ENCODE measurements at regions not wholly inside any gene's neighbourhood (a gene's known extent, or its start where the extent isn't known, plus 50 kb on each side); places are given as distances from the start of the nearest gene placed in this dataset.

DNA sequence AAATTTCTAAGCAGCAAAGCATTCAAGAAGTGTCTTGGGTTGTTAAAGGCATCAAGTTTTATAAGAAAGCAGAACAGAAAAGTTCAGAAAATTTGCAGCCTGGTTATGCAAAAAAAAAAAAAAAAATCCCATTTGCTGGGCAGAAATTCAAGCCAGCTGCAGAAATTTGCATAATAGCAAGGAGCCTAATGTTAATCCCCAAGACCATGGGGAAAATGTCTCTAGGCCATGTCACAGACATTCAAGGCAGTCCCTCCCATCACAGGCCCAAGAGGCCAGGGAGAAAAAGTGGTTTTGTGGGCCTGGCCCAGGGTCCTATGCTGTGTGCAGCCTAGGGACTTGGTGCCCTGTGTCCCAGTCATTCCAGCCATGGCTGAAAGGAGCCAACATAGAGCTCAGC lies 269.0 kb upstream of the SLC39A10 start:
- Histone ChIP-seq H3K9me3 (no peaks in the 10 kb centered on the region), H3K36me3 (no peaks in the 10 kb centered on the region), H3K27me3 (no peaks in the 10 kb centered on the region), H3K4me3 (ENCODE audit: low read depth in 1 of 2, low read length in 1 of 2) (no peak overlapping the region), H3K27ac (no peak overlapping the region), H3K4me1 (ENCODE audit: control insufficient read depth in 1 of 2, insufficient read depth in 1 of 2, low read depth in 1 of 2, low read length in 1 of 2) (no peaks in the 10 kb centered on the region)
- TF ChIP-seq CTCF (IDR thresholded peaks at IDR 0.05): no peak

DNA sequence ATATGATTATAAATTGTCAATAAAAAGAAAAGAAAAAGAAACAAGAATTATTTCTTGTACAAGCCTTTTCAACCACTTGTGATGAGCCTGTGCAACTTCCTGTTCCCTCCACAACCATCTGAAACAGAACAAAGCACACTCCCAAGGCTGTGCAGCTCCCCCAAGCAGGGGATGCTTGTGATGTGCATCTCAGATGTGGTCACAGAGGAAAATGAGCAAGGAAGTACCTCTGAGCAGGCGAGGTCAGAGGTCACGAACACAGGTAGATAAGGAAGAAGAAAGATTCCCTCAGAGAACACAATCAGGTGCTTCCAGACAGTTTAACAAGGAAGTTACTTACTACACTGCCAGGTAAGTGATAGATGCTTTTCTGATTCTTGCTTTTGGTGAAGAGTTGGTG lies 274.8 kb upstream of the SLC39A10 start:
- no peaks in the 10 kb centered on the region for H3K36me3 ChIP-seq
- no peak for TF ChIP-seq CTCF (IDR thresholded peaks at IDR 0.05)
- H3K4me1 ChIP-seq (ENCODE audit: control insufficient read depth in 1 of 2, insufficient read depth in 1 of 2, low read depth in 1 of 2, low read length in 1 of 2): no peaks in the 10 kb centered on the region
- H3K27me3 ChIP-seq: no peaks in the 10 kb centered on the region
- no peak overlapping the region for H3K4me3 ChIP-seq (ENCODE audit: low read depth in 1 of 2, low read length in 1 of 2)
- H3K9me3 ChIP-seq: no peaks in the 10 kb centered on the region
- H3K27ac ChIP-seq: no peak overlapping the region

- H3K9me3 ChIP-seq: no peaks in the 10 kb centered on the region
- H3K27me3 ChIP-seq: no peaks in the 10 kb centered on the region
- TF ChIP-seq CTCF (IDR thresholded peaks at IDR 0.05): no peak
- H3K4me3 ChIP-seq (ENCODE audit: low read depth in 1 of 2, low read length in 1 of 2): no peak overlapping the region
- no peaks in the 10 kb centered on the region for H3K4me1 ChIP-seq (ENCODE audit: control insufficient read depth in 1 of 2, insufficient read depth in 1 of 2, low read depth in 1 of 2, low read length in 1 of 2)
- no peak overlapping the region for H3K27ac ChIP-seq
- H3K36me3 ChIP-seq: no peaks in the 10 kb centered on the region
Measured at GRCh38 chr2:195370167-195370943, 286.7 kb upstream of the SLC39A10 start.

- no peaks in the 10 kb centered on the region for H3K27me3 ChIP-seq
- no peaks in the 10 kb centered on the region for H3K4me1 ChIP-seq (ENCODE audit: control insufficient read depth in 1 of 2, insufficient read depth in 1 of 2, low read depth in 1 of 2, low read length in 1 of 2)
- H3K9me3 ChIP-seq: no peaks in the 10 kb centered on the region
- no peak for TF ChIP-seq CTCF (IDR thresholded peaks at IDR 0.05)
- no peak overlapping the region for H3K4me3 ChIP-seq (ENCODE audit: low read depth in 1 of 2, low read length in 1 of 2)
- H3K36me3 ChIP-seq: no peaks in the 10 kb centered on the region
- H3K27ac ChIP-seq: no peak overlapping the region
Measured at GRCh38 chr2:195369218-195369587, 287.8 kb upstream of the SLC39A10 start.

DNA sequence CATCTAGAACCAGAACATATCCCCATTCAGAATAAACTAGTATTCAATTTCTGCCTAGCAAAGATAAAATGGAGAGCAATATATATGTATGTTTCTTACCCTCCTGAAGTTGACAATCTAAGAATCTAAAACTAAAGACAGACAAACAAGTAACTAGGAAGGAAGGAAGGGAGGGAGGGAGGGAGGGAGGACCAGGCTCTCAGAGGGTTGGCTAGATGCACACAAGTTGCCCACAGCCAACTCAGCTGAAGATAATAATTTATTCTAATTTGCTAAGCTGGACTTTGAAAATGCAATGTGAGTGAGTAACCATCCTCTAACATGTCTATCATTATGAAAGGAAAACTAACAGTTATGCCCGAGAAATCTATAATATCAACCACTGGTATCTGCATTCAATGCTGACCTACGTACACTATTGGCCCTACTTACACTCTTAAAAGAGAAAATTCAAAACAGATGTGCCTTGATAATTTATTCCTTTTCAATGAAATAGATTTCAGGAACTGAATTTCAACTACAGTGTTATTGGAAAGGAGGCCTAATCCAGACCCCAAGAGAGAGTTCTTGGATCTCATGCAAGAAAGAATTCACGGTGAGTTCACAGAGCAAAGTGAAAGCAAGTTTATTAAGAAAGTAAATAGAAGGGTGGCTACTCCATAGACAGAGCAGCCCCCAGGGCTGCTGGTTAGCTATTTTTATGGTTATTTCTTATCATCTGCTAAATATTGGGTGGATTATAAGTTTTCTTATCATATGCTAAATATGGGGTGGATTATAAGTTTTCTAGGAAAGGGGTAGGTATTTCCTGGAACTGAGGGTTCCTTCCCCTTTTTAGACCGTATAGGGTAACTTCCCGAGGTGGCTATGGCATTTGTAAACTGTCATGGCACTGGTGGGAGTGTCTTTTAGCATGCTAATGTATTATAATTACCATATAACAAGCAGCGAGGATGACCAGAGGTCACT lies 288.5 kb upstream of the SLC39A10 start:
- no peak overlapping the region for H3K4me3 ChIP-seq (ENCODE audit: low read depth in 1 of 2, low read length in 1 of 2)
- no peak for TF ChIP-seq CTCF (IDR thresholded peaks at IDR 0.05)
- no peaks in the 10 kb centered on the region for H3K9me3 ChIP-seq
- no peaks in the 10 kb centered on the region for H3K4me1 ChIP-seq (ENCODE audit: control insufficient read depth in 1 of 2, insufficient read depth in 1 of 2, low read depth in 1 of 2, low read length in 1 of 2)
- no peaks in the 10 kb centered on the region for H3K27me3 ChIP-seq
- no peaks in the 10 kb centered on the region for H3K36me3 ChIP-seq
- no peak overlapping the region for H3K27ac ChIP-seq
